Islet precursor cell (in vitro differentiated cells): ENCODE measurements at regions not wholly inside any gene's neighbourhood (a gene's known extent, or its start where the extent isn't known, plus 50 kb on each side); places are given as distances from the start of the nearest gene placed in this dataset.
A peak's percentile ranks its signal among the peaks of the same experiment; 100 is the strongest.

Experiments used
- DNase-seq: peaks from one replicate; pipeline ENCODE4 v3.0.0-alpha.2; 2018

- DNase-seq, result no peak
These were observed 622.5 kb downstream of the GALR1 start for GRCh38 chr18:77872166-77872565.

- no peak for DNase-seq
These were observed 626.7 kb downstream of the GALR1 start for GRCh38 chr18:77876319-77876865.

DNA sequence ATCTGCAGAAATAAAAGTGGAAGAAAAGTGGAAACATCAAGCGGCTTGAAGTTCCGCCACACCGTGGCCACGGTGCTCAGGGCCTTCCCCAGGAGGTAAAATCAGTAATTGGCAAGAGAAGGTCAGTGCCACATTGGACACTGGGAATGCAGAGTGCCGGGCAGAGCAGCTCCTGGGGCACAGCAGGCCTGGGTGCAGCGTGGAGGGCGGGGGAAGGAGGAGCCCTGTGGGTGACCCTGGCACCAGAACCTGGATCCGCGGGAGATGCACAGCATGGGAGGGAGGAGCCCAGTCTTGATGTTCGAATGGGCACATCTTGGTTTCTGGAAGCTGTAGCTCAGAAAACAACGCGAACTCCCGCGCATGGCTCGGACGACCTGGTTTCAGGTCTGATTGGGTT, 630.2 kb downstream of the GALR1 start:
- no peak for DNase-seq

DNA sequence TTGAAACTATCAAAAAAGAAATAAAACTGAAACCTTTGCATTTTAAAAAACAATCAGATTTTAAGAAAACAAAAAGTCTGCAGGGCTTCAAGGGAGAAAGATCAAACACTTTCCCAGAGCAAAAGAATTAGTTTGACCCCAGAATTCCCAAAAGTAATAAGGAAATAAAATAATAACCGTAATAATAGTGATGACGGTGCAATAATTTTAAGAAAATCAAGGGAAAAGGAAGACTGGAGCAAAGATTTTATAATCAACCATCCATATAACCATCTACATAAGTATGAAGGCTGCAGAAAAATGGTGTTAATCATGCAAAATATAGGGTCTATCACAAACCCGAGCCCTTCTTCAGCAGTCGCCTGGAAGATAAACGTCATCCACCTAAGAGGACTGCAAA, 634.8 kb downstream of the GALR1 start:
- DNase-seq, result no peak

DNA sequence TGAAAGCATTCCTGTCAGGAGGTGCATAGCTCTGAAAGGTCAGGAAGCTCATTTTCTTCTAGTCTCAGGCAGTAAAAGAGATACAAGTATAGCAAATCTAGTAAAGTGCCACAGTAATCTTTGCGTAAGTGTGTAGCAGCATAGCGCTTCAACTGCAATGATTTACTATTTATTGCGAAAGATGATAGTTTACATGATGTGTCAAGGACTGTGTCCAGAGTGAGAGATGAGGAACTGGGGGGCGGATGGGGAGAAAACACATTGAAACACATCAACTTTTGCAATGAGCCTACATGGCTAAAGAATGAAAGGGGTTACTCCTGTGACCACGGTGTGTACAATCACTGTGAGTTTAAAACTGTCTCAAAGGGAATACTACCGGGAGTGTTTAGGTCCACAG, 644.4 kb downstream of the GALR1 start:
- no peak for DNase-seq

DNA sequence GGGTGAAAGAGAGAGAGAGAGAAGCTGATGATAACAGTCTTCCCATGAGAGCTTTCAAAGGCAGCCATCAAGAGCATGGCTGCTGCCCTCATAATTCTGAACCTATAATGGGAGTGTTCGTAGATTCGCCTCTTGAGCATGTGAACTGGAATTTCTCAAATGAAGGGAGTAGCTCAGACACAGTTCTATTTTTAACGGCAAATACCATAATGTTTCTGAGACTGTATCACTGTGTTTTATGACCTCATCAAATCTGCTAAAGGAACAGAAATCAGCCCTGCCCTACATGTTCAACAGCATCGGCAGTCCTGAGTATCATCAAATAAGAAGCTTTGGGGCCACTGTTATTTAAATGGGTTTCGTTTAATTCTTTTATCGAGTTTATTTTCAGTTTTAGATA, 645.6 kb downstream of the GALR1 start:
- no peak for DNase-seq

DNA sequence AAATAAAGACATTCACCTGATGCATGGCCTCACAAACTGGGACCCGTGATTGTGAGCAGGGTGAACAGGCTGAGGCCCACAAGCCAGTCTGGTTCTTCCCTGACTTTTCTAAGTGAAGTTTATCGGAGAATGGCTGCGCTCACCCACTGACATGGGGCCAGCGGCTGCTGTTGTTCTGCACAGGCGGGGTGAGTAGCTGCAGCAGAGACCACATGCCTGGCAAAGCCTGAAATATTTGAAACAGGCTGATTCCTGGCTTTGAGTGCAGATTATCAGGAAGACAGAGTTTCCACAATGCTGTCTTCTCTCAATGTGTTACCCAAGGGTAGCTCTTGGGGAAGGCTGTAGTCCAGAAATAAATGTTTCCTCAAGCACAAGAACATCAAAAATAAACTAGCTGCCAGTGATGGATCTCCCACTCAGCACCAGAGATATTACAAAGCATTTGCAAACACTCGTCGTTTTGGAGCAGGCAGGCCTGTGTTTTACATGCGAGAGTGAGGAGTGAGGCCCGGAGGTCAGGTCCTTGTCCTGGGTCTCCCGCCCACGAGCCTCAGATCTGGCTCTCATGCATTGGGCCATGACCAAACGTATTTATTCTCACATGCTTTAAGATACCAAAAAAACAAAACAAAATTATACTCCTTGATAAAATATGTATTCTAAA, 647.1 kb downstream of the GALR1 start:
- no peak for DNase-seq

DNA sequence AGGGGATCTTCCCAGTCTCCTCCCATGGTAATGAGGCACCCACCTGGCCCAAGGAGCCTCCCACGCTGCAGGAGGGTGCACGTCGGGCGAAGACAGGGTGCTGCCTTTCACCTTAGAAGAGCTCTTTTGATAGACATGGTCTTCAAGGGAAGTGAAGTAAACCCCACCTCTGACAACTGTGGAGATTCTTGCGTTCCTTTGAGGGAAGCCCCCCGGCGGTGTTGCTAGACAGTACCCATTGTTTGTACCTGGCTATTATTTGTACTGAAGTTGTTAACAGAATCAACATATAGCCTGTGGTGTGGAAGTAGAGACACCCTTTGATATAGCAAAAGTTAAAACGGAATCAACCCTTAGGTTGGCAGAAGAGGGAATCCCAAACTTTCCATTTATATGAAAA, 648.0 kb downstream of the GALR1 start:
- no peak for DNase-seq

DNA sequence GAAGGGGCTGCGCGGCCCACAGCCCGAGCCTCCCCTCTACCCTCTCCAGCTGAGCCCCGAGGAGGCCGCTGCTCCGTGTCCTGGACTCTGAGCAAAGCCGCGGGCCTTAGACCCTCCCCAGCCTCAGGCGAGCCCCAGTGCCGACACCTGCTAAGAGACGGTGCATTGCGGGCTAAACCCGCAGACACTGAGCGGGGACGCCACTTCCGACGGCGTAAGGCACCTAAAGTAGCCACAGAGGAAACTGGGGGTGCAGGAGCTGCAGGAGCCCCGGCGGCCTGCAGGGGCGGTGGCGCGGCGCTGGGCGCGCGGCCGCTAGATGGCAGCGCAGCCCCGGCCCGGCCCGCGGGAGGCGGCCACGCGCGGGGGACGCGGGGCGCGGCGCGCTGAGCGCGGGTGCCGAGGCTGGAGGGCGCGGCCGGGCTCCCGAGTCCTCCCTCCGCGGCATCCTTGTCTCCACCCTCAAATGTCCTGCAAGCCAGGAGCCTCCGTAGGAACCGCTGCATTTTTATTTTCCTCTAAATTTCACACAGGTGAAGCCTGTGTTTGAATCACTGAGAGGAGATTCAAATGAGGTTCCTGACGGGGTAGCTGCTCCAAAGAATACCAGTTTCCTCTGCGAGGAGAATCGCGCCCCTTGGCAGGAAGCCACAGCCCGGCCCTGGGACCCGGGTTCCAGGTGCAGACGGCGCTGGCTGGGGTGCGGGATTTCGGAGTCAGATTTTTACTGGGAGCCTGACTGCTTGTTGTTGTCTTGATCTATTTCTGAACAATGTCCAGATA, 650.5 kb downstream of the GALR1 start:
- peak; percentile 79 for DNase-seq

GRCh38 chr18:77905011-77905410, 655.4 kb downstream of the GALR1 start:
- no peak for DNase-seq

DNA sequence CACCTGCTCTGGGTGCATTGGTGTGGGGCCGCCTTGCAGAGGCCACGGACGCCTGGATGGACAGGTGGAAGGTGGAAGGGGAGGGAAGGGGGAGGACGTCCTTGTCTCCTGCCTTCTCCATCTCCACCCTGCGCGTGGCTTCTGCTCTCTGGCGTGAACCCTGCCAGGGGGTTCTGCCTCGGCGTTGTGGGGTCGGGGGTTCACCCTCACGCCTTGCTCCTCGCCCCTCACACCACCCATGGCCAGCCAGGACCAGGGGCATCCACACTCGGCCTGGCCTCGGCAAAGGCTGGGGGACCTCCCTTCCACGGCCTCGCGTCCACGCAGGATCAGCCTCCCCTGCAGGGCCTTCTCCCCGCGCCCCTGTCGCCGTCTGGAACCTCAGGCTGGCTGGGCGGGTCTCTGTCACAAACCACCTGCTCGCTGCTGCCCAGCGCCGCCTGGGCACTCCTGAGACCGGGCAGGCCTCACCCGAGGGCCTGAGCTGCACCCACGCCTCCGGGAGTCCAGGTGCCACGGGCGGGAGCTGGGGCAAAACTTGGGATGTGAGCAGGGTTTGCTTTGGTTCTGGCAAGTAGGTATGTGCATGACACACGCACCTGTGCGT, 655.9 kb downstream of the GALR1 start:
- DNase-seq, result no peak

GRCh38 chr18:77906103-77906892, 656.6 kb downstream of the GALR1 start:
- no peak for DNase-seq

DNA sequence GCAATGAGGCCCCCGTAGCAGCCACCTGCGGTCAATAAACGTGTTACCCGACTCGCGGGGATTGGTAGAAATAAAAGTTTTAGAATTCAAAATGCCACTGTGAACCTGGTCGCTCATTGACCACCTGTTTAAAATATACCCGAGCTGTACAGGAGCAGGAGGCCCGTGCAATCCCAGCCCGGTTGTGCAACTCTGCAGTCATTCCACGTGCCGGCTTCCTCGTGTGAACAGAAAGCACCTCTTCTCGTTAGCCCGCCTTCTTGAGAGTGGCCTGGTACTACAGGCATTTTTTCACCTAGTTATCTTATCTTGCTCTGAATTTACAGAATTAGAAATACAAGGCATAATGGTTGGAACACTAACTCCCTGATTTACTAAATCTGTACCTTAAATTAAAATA, 660.7 kb downstream of the GALR1 start:
- DNase-seq, result no peak

DNA sequence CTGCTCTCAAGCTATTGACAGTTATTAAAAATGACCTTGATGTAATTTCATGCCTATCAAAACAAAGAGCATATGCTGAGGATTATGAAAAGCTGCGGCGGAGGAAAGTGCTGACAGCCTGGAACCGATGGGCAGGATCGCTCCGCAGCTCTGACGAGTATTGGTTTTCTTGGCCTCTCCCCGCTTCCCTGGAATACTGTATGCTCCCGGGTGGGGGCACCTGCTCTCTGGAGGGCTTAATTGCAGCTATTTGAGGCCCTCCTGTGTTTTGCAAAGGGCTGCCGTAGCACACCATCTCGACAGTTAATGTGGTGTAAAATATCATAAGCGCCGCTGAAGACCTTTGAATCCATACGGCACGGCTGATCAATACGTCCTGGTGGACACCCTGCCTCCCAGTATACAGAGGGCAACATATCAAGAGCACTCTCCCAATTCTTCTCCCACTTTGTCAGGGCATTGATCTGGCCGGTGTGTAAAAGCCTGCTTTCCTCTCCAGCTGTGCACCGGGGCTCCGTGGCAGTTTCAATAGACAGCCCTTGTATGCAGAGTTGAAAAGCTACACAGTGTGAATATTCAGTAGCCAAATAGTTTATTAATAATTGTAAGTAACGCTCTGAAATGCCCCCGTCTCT, 662.4 kb downstream of the GALR1 start:
- no peak for DNase-seq

DNA sequence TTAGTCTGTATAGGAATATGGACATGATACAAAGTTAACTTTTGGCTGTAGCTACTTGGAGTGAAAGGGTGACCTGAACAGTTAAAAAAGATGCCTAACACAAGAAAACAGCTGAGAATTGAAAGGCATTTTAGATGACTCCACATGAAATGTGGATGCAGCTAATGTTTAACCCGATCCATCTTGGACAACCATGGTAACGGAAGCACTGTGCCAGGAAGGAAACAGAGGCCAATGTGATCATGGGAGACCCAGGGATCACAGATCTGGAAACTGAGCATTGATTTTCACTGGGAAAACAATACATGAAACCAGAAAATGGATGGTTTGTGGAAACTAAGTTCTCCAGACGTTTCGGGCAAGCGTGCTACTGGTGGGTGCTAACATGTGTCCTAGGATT, 669.1 kb downstream of the GALR1 start:
- no peak for DNase-seq

GRCh38 chr18:77919923-77920322, 670.3 kb downstream of the GALR1 start:
- DNase-seq, result no peak

- no peak for DNase-seq
These were observed 685.7 kb downstream of the GALR1 start for GRCh38 chr18:77935342-77935741.

DNA sequence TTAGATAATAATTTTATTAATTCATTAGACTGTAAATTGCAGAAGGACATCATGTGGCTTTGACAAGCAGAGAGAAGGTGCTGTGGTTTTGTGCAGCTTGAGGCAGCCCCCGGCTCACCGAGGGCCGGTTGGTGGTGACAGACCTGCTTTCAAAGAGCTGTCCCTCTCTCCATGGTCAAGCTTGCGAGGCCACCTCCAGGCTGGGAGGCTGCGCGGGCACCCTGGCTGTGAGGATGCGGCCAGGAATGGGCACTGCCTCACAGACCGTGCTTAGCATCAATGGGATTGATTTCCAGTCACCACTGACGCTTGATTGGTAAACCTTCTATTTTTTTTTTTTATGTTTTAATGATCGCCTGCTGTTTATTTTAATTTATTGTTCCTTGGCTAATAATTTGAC, 690.9 kb downstream of the GALR1 start:
- no peak for DNase-seq

DNA sequence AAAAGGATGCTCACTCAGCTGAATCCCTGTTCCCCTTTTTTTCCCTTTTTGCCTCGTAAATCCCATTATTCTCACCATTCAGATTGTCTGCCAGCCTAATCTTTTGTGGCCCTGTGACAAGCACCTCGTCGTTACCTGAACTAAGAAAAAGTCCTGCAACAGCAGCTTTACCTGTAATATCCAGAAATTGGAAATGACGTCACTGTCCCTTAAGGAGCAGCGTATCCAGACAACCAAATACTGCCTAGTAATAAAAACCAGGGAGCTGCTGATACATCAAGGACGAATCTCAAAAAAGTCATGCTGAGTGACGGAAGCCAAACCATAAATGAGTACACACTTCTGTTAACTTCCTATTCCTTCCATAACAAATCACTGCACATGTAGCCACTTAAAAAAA, 694.9 kb downstream of the GALR1 start:
- no peak for DNase-seq

- DNase-seq, result peak; percentile 85
These were observed 698.9 kb downstream of the GALR1 start for GRCh38 chr18:77948567-77948966.

- DNase-seq, result no peak
These were observed 699.8 kb downstream of the GALR1 start for GRCh38 chr18:77949355-77949973.

DNA sequence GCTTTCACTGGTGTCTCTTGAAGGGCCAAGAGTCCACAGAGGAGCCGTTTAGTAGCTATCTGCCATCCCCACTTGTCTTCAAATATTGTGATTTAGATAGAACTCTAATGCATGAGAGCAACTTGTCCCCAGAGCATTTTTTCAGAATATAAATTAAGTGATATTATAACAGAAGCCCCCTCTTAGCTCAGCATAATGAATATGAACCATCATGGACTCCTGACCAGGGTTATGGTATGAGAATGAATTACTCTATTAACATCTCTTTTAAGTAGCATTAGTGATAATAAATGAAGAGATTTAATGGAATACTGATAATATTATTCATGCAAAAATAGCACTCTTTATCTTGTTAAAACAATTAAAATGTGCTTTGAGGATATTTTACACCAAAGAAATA, 709.6 kb downstream of the GALR1 start:
- DNase-seq, result no peak
